ENCODE measurements at regions not wholly inside any gene's neighbourhood (a gene's known extent, or its start where the extent isn't known, plus 50 kb on each side); places are given as distances from the start of the nearest gene placed in this dataset.

- Histone ChIP-seq H3K27ac (ENCODE audit: low read depth, low read length) (no peak overlapping the region), H3K9me3 (ENCODE audit: control insufficient read depth, insufficient read depth, low read length) (no peaks in the 10 kb centered on the region), H3K4me3 (ENCODE audit: low read depth, low read length) (no peak overlapping the region), H3K27me3 (ENCODE audit: control insufficient read depth, insufficient read depth, low read length) (no peaks in the 10 kb centered on the region), H3K36me3 (ENCODE audit: control insufficient read depth, insufficient read depth, low read length) (no peaks in the 10 kb centered on the region), H3K4me1 (ENCODE audit: control insufficient read depth, insufficient read depth, low read length) (no peaks in the 10 kb centered on the region)
- 86% methylated on average over 7 of the region's 7 CpGs for WGBS (ENCODE audit: insufficient coverage)
- DNase-seq (ENCODE audit: low read depth in 4 of 6, low spot score in 6 of 6): no peak
Measured at GRCh38 chr5:102018279-102018678, 277.8 kb downstream of the SLCO4C1 start.

DNA sequence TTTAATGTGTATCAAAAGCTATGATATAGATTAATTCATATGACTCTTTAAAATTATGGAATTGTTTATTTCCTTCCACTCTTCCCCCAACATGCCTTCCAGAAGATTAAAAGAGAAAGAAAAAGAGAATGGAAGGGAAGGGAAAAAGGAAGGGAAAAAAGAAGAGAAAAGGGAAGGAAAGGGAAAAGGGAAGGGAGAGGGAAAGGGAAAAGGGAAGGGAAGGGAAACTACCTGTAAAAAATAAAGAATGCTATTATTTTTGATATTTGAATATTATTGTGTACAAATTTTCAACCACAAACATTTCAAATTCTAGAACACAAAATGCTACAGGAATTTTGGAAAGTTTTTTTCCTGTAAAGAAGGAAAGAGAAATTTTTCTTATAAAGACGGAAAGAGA lies 281.7 kb downstream of the SLCO4C1 start:
- 90% methylated on average over 1 of the region's 1 CpG for WGBS (ENCODE audit: insufficient coverage)

DNA sequence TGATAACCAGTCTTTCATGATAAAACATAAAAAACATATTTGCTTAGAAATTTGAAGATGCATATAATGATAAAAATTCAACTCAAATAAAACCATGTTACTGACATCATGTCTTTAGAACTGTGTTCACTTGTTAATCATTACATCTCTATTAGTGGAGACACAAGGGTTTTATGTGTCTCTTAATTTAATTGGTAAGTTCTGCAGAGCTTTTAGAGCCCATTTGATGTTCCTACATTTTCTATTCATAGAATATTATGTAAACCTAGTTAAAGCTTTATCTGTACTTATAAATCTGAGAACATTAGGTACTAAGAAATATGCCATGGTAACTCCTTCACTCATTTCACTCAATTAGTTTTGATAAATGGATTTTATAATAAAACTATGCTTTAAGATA lies 285.4 kb downstream of the SLCO4C1 start:
- no peaks in the 10 kb centered on the region for H3K36me3 ChIP-seq (ENCODE audit: control insufficient read depth, insufficient read depth, low read length)
- H3K4me3 ChIP-seq (ENCODE audit: low read depth, low read length): no peak overlapping the region
- no peak for DNase-seq (ENCODE audit: low read depth in 4 of 6, low spot score in 6 of 6)
- no peak overlapping the region for H3K27ac ChIP-seq (ENCODE audit: low read depth, low read length)
- no peaks in the 10 kb centered on the region for H3K9me3 ChIP-seq (ENCODE audit: control insufficient read depth, insufficient read depth, low read length)
- H3K4me1 ChIP-seq (ENCODE audit: control insufficient read depth, insufficient read depth, low read length): no peaks in the 10 kb centered on the region
- no peaks in the 10 kb centered on the region for H3K27me3 ChIP-seq (ENCODE audit: control insufficient read depth, insufficient read depth, low read length)

More for the DNA sequence above, 281.7 kb downstream of the SLCO4C1 start:
- Histone ChIP-seq H3K36me3 (ENCODE audit: control insufficient read depth, insufficient read depth, low read length) (no peaks in the 10 kb centered on the region), H3K4me1 (ENCODE audit: control insufficient read depth, insufficient read depth, low read length) (no peaks in the 10 kb centered on the region), H3K27ac (ENCODE audit: low read depth, low read length) (no peak overlapping the region), H3K9me3 (ENCODE audit: control insufficient read depth, insufficient read depth, low read length) (no peaks in the 10 kb centered on the region), H3K4me3 (ENCODE audit: low read depth, low read length) (no peak overlapping the region), H3K27me3 (ENCODE audit: control insufficient read depth, insufficient read depth, low read length) (no peaks in the 10 kb centered on the region)
- no peak for DNase-seq (ENCODE audit: low read depth in 4 of 6, low spot score in 6 of 6)

- no peak for DNase-seq (ENCODE audit: low read depth in 4 of 6, low spot score in 6 of 6)
- no peak overlapping the region for H3K4me3 ChIP-seq (ENCODE audit: low read depth, low read length)
- no CpG with 5 or more reads among the region's 1 CpG for WGBS (ENCODE audit: insufficient coverage)
- H3K36me3 ChIP-seq (ENCODE audit: control insufficient read depth, insufficient read depth, low read length): no peaks in the 10 kb centered on the region
- H3K4me1 ChIP-seq (ENCODE audit: control insufficient read depth, insufficient read depth, low read length): no peaks in the 10 kb centered on the region
- H3K27me3 ChIP-seq (ENCODE audit: control insufficient read depth, insufficient read depth, low read length): no peaks in the 10 kb centered on the region
- H3K27ac ChIP-seq (ENCODE audit: low read depth, low read length): no peak overlapping the region
- H3K9me3 ChIP-seq (ENCODE audit: control insufficient read depth, insufficient read depth, low read length): no peaks in the 10 kb centered on the region
Measured at GRCh38 chr5:101997235-101997634, 298.8 kb downstream of the SLCO4C1 start.

DNA sequence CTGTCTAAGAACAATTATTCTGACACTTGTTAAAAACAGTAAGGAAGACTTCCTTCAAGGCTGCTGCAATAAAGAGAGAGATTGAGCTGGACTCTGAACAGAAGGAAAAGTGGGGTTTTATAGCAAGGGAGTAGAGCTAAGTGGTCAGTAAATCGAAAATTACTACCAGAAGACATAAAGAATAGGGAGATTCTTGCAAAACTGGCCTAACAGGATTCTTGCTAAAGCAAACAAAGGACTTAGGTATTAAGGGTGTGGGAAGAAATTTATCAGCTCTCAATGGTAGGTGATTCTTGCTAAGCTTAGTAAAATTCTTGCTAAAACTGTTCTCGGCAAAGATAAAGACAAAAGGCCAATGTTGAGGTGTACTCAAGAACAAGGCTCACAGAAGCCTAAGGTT lies 300.5 kb downstream of the SLCO4C1 start:
- H3K27me3 ChIP-seq (ENCODE audit: control insufficient read depth, insufficient read depth, low read length): no peaks in the 10 kb centered on the region
- WGBS (ENCODE audit: insufficient coverage): 85% methylated on average over 1 of the region's 2 CpGs
- peaks cover 2% of the 10 kb centered on the region for H3K9me3 ChIP-seq (ENCODE audit: control insufficient read depth, insufficient read depth, low read length)
- no peaks in the 10 kb centered on the region for H3K36me3 ChIP-seq (ENCODE audit: control insufficient read depth, insufficient read depth, low read length)
- DNase-seq (ENCODE audit: low read depth in 4 of 6, low spot score in 6 of 6): no peak
- no peak overlapping the region for H3K4me3 ChIP-seq (ENCODE audit: low read depth, low read length)
- no peaks in the 10 kb centered on the region for H3K4me1 ChIP-seq (ENCODE audit: control insufficient read depth, insufficient read depth, low read length)
- no peak overlapping the region for H3K27ac ChIP-seq (ENCODE audit: low read depth, low read length)

GRCh38 chr5:101991486-101991885 lies 304.6 kb downstream of the SLCO4C1 start:
- Histone ChIP-seq H3K27me3 (ENCODE audit: control insufficient read depth, insufficient read depth, low read length) (no peaks in the 10 kb centered on the region), H3K4me1 (ENCODE audit: control insufficient read depth, insufficient read depth, low read length) (no peaks in the 10 kb centered on the region), H3K4me3 (ENCODE audit: low read depth, low read length) (no peak overlapping the region), H3K9me3 (ENCODE audit: control insufficient read depth, insufficient read depth, low read length) (peaks cover 5% of the 10 kb centered on the region), H3K36me3 (ENCODE audit: control insufficient read depth, insufficient read depth, low read length) (no peaks in the 10 kb centered on the region), H3K27ac (ENCODE audit: low read depth, low read length) (no peak overlapping the region)
- no peak for DNase-seq (ENCODE audit: low read depth in 4 of 6, low spot score in 6 of 6)
- WGBS (ENCODE audit: insufficient coverage): no CpG with 5 or more reads among the region's 1 CpG

- Histone ChIP-seq H3K27ac (ENCODE audit: low read depth, low read length) (no peak overlapping the region), H3K36me3 (ENCODE audit: control insufficient read depth, insufficient read depth, low read length) (no peaks in the 10 kb centered on the region), H3K9me3 (ENCODE audit: control insufficient read depth, insufficient read depth, low read length) (peaks cover 5% of the 10 kb centered on the region), H3K4me1 (ENCODE audit: control insufficient read depth, insufficient read depth, low read length) (no peaks in the 10 kb centered on the region), H3K27me3 (ENCODE audit: control insufficient read depth, insufficient read depth, low read length) (no peaks in the 10 kb centered on the region), H3K4me3 (ENCODE audit: low read depth, low read length) (no peak overlapping the region)
- no peak for DNase-seq (ENCODE audit: low read depth in 4 of 6, low spot score in 6 of 6)
- no CpG with 5 or more reads among the region's 1 CpG for WGBS (ENCODE audit: insufficient coverage)
Measured at GRCh38 chr5:101989659-101990058, 306.4 kb downstream of the SLCO4C1 start.

DNA sequence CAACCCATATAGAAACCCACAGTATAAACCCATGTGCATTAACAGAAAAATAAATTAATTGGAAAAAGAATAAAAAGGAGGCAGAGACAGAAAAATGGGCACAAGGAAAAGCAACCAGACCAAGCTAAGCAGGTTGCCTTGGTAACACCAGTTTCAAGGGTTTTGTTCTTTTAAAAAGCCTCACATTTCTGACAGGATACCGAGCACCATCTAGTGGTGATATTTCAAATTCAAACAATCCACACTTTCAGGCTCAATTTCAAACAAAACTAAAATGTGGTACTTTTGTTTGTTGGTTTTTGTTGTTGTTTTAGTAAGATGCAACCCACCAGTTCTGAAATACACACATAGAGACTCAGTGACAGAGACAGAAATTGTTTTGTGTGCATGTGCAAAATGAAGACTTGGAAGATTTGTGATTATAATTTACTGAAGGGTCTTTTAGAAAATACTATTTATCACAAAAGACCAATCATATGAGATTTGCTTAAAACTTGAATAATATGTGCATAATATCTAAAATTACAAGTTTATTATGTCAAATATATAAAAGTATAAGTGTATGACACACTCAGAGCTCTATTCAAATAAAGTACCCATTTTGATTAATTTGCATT lies 318.2 kb downstream of the SLCO4C1 start:
- DNase-seq (ENCODE audit: low read depth in 4 of 6, low spot score in 6 of 6): peak; percentile 57 to 96 (median 70)
- H3K4me1 ChIP-seq (ENCODE audit: control insufficient read depth, insufficient read depth, low read length): no peaks in the 10 kb centered on the region
- H3K4me3 ChIP-seq (ENCODE audit: low read depth, low read length): no peak overlapping the region
- H3K27me3 ChIP-seq (ENCODE audit: control insufficient read depth, insufficient read depth, low read length): no peaks in the 10 kb centered on the region
- no peaks in the 10 kb centered on the region for H3K36me3 ChIP-seq (ENCODE audit: control insufficient read depth, insufficient read depth, low read length)
- WGBS (ENCODE audit: insufficient coverage): no CpG with 5 or more reads among the region's 1 CpG
- H3K27ac ChIP-seq (ENCODE audit: low read depth, low read length): no peak overlapping the region
- no peaks in the 10 kb centered on the region for H3K9me3 ChIP-seq (ENCODE audit: control insufficient read depth, insufficient read depth, low read length)

DNA sequence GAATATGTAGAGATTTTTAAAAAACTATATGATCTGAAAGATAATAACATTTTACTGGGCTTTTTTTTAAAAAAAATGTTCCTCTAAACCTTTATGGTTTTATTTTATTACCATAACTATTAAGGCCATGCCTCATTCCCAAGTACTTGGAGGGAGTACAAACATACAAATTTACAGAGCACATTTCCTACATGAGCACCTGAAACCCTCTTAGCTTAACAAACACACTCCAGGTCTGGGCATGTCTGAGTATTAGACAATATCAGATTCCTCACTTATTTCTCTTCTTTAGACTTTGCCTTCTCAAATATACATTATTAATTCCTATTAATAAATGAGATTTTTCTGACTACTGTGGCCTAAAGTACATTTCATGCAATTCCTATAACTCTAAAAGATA lies 319.2 kb downstream of the SLCO4C1 start:
- Histone ChIP-seq H3K36me3 (ENCODE audit: control insufficient read depth, insufficient read depth, low read length) (no peaks in the 10 kb centered on the region), H3K9me3 (ENCODE audit: control insufficient read depth, insufficient read depth, low read length) (no peaks in the 10 kb centered on the region), H3K27me3 (ENCODE audit: control insufficient read depth, insufficient read depth, low read length) (no peaks in the 10 kb centered on the region), H3K4me3 (ENCODE audit: low read depth, low read length) (no peak overlapping the region), H3K4me1 (ENCODE audit: control insufficient read depth, insufficient read depth, low read length) (no peaks in the 10 kb centered on the region), H3K27ac (ENCODE audit: low read depth, low read length) (no peak overlapping the region)
- no peak for DNase-seq (ENCODE audit: low read depth in 4 of 6, low spot score in 6 of 6)

DNA sequence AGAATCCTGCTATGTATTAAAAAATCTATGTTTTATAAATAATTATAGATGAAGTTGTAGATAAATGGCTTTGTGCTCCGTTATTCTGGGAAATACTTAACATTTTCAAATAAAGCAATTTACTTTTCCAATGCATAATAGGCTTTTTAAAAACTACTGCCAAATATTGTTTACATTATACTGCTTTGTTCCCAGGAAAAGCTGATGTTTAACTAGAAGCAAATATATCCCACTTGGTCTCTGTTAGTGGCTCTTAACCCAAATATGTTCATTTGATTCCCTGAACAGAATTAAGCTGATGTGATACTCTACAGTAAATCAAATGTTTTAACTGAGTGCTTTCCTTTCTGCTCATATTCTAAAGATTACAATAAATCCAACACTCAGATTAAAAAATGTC lies 326.3 kb downstream of the SLCO4C1 start:
- WGBS (ENCODE audit: insufficient coverage): no CpG with 5 or more reads among the region's 1 CpG
- Histone ChIP-seq H3K4me3 (ENCODE audit: low read depth, low read length) (no peak overlapping the region), H3K9me3 (ENCODE audit: control insufficient read depth, insufficient read depth, low read length) (no peaks in the 10 kb centered on the region), H3K4me1 (ENCODE audit: control insufficient read depth, insufficient read depth, low read length) (no peaks in the 10 kb centered on the region), H3K27ac (ENCODE audit: low read depth, low read length) (no peak overlapping the region), H3K27me3 (ENCODE audit: control insufficient read depth, insufficient read depth, low read length) (no peaks in the 10 kb centered on the region), H3K36me3 (ENCODE audit: control insufficient read depth, insufficient read depth, low read length) (no peaks in the 10 kb centered on the region)
- no peak for DNase-seq (ENCODE audit: low read depth in 4 of 6, low spot score in 6 of 6)
